Neural cell (in vitro differentiated cells): ENCODE measurements at regions not wholly inside any gene's neighbourhood (a gene's known extent, or its start where the extent isn't known, plus 50 kb on each side); places are given as distances from the start of the nearest gene placed in this dataset.

ENCODE experiments used
- EP300 ChIP-seq: fragments of 450-650 bp; conservative IDR thresholded peaks from 2 replicates; pipeline ENCODE4 v1.6.1; 2014; ENCODE audit warnings: antibody characterized with exemption, mild to moderate bottlenecking, moderate library complexity; ENCODE audit not compliant: poor library complexity, severe bottlenecking
- EZH2 ChIP-seq: fragments of 200-600, 300-800 bp; shearing (Covaris generic), sonication (generic); IDR thresholded peaks from 2 replicates; pipeline ENCODE4 v1.6.1; 2014; ENCODE audit warnings: antibody characterized with exemption, low read length, borderline replicate concordance, mild to moderate bottlenecking; ENCODE audit not compliant: insufficient read depth, poor library complexity, severe bottlenecking
- MXI1 ChIP-seq: fragments of 450-650 bp; conservative IDR thresholded peaks from 2 replicates; pipeline ENCODE4 v1.6.1; 2014; ENCODE audit warnings: antibody characterized with exemption, mild to moderate bottlenecking; ENCODE audit not compliant: poor library complexity, severe bottlenecking
- POLR2AphosphoS5 ChIP-seq: IDR thresholded peaks from 2 replicates; pipeline ENCODE4 v1.6.1; 2012
- RAD21 ChIP-seq: fragments of 450-650 bp; conservative IDR thresholded peaks from 2 replicates; pipeline ENCODE4 v1.6.1; 2014; ENCODE audit warnings: antibody characterized with exemption, mild to moderate bottlenecking, moderate library complexity
- SMC3 ChIP-seq: fragments of 450-650 bp; conservative IDR thresholded peaks from 2 replicates; pipeline ENCODE4 v1.6.1; 2014; ENCODE audit warnings: antibody characterized with exemption, mild to moderate bottlenecking, moderate library complexity; ENCODE audit not compliant: poor library complexity
- TAF1 ChIP-seq: IDR thresholded peaks from 2 replicates; pipeline ENCODE4 v1.6.1; 2012; ENCODE audit warnings: low read depth
- TF ChIP-seq, protein P1 (sequence below): fragments of 450-650 bp; IDR thresholded peaks from 2 replicates; pipeline ENCODE4 v1.5.1; 2014; ENCODE audit warnings: antibody characterized with exemption, mild to moderate bottlenecking, moderate library complexity; ENCODE audit not compliant: poor library complexity, severe bottlenecking
- TF ChIP-seq, protein P2 (sequence below): IDR thresholded peaks from 2 replicates; pipeline ENCODE4 v1.6.1; 2012; ENCODE audit warnings: borderline replicate concordance

DNA sequence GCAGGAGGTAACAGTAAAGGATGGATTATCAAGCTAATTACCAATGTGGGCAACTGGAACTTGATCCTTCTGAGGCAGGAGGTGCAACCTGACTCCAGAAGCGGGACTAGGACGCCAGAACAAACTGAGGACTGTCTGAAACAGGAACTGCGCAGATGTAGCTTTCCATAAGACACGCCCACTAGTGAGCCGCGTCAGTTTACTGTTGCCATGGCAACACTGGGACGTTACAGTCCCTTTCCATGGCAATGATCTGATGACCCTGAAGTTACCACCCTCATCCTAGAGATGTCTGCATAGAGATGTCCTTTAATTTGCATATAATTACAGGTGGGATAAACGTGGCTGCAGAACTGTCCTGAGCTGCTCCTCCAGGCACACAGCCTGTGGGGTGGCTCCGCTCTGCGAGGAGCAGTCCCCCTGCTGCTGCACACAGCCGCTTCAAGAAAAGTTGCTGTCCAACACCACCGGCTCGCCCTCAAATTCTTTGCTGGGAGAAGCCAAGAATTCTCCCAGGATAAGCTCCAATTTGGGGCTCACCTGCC lies 816.6 kb downstream of the UQCRFS1 start:
- no peak for TF ChIP-seq EP300
- TF ChIP-seq, protein P1, sequence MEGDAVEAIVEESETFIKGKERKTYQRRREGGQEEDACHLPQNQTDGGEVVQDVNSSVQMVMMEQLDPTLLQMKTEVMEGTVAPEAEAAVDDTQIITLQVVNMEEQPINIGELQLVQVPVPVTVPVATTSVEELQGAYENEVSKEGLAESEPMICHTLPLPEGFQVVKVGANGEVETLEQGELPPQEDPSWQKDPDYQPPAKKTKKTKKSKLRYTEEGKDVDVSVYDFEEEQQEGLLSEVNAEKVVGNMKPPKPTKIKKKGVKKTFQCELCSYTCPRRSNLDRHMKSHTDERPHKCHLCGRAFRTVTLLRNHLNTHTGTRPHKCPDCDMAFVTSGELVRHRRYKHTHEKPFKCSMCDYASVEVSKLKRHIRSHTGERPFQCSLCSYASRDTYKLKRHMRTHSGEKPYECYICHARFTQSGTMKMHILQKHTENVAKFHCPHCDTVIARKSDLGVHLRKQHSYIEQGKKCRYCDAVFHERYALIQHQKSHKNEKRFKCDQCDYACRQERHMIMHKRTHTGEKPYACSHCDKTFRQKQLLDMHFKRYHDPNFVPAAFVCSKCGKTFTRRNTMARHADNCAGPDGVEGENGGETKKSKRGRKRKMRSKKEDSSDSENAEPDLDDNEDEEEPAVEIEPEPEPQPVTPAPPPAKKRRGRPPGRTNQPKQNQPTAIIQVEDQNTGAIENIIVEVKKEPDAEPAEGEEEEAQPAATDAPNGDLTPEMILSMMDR, result no peak
- no peak for TF ChIP-seq EZH2
- no peak for TF ChIP-seq TAF1
- TF ChIP-seq SMC3, result no peak
- TF ChIP-seq, protein P2, sequence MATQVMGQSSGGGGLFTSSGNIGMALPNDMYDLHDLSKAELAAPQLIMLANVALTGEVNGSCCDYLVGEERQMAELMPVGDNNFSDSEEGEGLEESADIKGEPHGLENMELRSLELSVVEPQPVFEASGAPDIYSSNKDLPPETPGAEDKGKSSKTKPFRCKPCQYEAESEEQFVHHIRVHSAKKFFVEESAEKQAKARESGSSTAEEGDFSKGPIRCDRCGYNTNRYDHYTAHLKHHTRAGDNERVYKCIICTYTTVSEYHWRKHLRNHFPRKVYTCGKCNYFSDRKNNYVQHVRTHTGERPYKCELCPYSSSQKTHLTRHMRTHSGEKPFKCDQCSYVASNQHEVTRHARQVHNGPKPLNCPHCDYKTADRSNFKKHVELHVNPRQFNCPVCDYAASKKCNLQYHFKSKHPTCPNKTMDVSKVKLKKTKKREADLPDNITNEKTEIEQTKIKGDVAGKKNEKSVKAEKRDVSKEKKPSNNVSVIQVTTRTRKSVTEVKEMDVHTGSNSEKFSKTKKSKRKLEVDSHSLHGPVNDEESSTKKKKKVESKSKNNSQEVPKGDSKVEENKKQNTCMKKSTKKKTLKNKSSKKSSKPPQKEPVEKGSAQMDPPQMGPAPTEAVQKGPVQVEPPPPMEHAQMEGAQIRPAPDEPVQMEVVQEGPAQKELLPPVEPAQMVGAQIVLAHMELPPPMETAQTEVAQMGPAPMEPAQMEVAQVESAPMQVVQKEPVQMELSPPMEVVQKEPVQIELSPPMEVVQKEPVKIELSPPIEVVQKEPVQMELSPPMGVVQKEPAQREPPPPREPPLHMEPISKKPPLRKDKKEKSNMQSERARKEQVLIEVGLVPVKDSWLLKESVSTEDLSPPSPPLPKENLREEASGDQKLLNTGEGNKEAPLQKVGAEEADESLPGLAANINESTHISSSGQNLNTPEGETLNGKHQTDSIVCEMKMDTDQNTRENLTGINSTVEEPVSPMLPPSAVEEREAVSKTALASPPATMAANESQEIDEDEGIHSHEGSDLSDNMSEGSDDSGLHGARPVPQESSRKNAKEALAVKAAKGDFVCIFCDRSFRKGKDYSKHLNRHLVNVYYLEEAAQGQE, result no peak
- TF ChIP-seq POLR2AphosphoS5, result no peak
- no peak for TF ChIP-seq RAD21
- no peak for TF ChIP-seq MXI1
